Hepatocyte (in vitro differentiated cells): ENCODE measurements at regions not wholly inside any gene's neighbourhood (a gene's known extent, or its start where the extent isn't known, plus 50 kb on each side); places are given as distances from the start of the nearest gene placed in this dataset.

Experiments
- DNase-seq: peaks from one replicate; pipeline ENCODE4 v3.0.0-alpha.2; 2016; ENCODE audit warnings: low spot score
- H2AFZ ChIP-seq: fragments of 200-600 bp; sonication (generic); 2 replicates; pipeline ENCODE4 v1.6.0; 2016; ENCODE audit warnings: antibody characterized with exemption, mild to moderate bottlenecking
- H3K27ac ChIP-seq: fragments of 200-600 bp; sonication (generic); 2 replicates; pipeline ENCODE4 v1.5.1; 2016; ENCODE audit warnings: mild to moderate bottlenecking
- H3K27me3 ChIP-seq: fragments of 200-600 bp; sonication (generic); 2 replicates; pipeline ENCODE4 v1.6.1; 2016
- H3K36me3 ChIP-seq: fragments of 200-600 bp; sonication (generic); replicated peaks from 2 replicates; pipeline ENCODE4 v1.5.1; 2016; ENCODE audit warnings: low read depth; ENCODE audit not compliant: insufficient read depth
- H3K4me1 ChIP-seq: fragments of 200-600 bp; sonication (generic); 2 replicates; pipeline ENCODE4 v1.5.1; 2016; ENCODE audit warnings: mild to moderate bottlenecking, moderate library complexity; ENCODE audit not compliant: insufficient read depth
- H3K4me2 ChIP-seq: fragments of 200-600 bp; sonication (generic); 2 replicates; pipeline ENCODE4 v1.6.0; 2016
- H3K4me3 ChIP-seq: fragments of 200-600 bp; sonication (generic); 2 replicates; pipeline ENCODE4 v1.5.1; 2016; ENCODE audit warnings: mild to moderate bottlenecking
- H3K79me2 ChIP-seq: fragments of 200-600 bp; sonication (generic); 2 replicates; pipeline ENCODE4 v1.6.0; 2017; ENCODE audit warnings: mild to moderate bottlenecking
- H3K9me2 ChIP-seq: fragments of 200-600 bp; sonication (generic); replicated peaks from 2 replicates; pipeline ENCODE4 v1.6.0; 2017; ENCODE audit warnings: mild to moderate bottlenecking; ENCODE audit not compliant: insufficient read depth
- H3K9me3 ChIP-seq: fragments of 200-600 bp; sonication (generic); 2 replicates; pipeline ENCODE4 v1.5.1; 2016; ENCODE audit warnings: low read depth, mild to moderate bottlenecking
- H4K20me1 ChIP-seq: fragments of 200-600 bp; sonication (generic); 2 replicates; pipeline ENCODE4 v1.6.0; 2016; ENCODE audit warnings: mild to moderate bottlenecking; ENCODE audit not compliant: insufficient read depth, poor library complexity, severe bottlenecking
- EZH2 ChIP-seq: fragments of 200-600 bp; sonication (generic); IDR thresholded peaks from 2 replicates; pipeline ENCODE4 v1.6.1; 2016; ENCODE audit warnings: antibody characterized with exemption, mild to moderate bottlenecking, borderline replicate concordance
- EZH2phosphoT487 ChIP-seq: fragments of 200-600 bp; sonication (generic); IDR thresholded peaks from one replicate; pipeline ENCODE4 v1.6.1; 2018; ENCODE audit warnings: antibody characterized with exemption, mild to moderate bottlenecking, low read depth, moderate library complexity; ENCODE audit not compliant: unreplicated experiment, severe bottlenecking
- WGBS: methylation state at CpG from one replicate; pipeline ENCODE4 v1.1.6; 2016; ENCODE audit warnings: low lambda C conversion rate; ENCODE audit errors: missing lambda C conversion rate; 5-methylcytosine and 5-hydroxymethylcytosine counted together
- TF ChIP-seq, protein P1 (sequence below): fragments of 200-600 bp; sonication (generic); IDR thresholded peaks from 2 replicates; pipeline ENCODE4 v1.5.1; 2016; ENCODE audit warnings: antibody characterized with exemption, mild to moderate bottlenecking; ENCODE audit not compliant: poor library complexity

DNA sequence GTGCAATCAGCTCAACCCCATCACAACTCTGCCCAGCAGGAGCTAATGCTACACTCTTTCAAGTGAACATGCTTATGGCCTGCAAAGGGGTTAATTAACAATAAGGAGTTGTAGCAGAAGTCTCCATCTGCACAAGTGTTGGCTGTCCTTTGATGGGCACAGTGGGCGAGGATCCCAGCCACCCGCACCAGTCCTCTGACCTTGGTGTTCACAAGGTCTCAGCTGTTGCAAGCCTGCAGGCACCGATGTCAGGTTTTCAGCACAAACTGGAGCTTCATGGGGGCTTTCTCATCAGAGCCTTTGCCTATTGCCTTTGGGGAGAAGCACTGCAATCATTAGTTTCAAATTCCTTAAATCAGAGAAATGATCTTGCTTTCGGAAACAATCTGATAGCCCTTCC, 60.9 kb upstream of the TMEM178A start:
- no peak overlapping the region for H3K27ac ChIP-seq
- H3K36me3 ChIP-seq = no peaks in the 10 kb centered on the region
- H3K4me2 ChIP-seq = no peak overlapping the region
- H3K27me3 ChIP-seq = no peaks in the 10 kb centered on the region
- no peak overlapping the region for H3K4me3 ChIP-seq
- TF ChIP-seq, protein P1, sequence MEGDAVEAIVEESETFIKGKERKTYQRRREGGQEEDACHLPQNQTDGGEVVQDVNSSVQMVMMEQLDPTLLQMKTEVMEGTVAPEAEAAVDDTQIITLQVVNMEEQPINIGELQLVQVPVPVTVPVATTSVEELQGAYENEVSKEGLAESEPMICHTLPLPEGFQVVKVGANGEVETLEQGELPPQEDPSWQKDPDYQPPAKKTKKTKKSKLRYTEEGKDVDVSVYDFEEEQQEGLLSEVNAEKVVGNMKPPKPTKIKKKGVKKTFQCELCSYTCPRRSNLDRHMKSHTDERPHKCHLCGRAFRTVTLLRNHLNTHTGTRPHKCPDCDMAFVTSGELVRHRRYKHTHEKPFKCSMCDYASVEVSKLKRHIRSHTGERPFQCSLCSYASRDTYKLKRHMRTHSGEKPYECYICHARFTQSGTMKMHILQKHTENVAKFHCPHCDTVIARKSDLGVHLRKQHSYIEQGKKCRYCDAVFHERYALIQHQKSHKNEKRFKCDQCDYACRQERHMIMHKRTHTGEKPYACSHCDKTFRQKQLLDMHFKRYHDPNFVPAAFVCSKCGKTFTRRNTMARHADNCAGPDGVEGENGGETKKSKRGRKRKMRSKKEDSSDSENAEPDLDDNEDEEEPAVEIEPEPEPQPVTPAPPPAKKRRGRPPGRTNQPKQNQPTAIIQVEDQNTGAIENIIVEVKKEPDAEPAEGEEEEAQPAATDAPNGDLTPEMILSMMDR = no peak
- no peak for TF ChIP-seq EZH2phosphoT487
- no peak for TF ChIP-seq EZH2
- WGBS = 94% methylated on average over 4 of the region's 4 CpGs
- H3K9me3 ChIP-seq = no peaks in the 10 kb centered on the region
- H3K79me2 ChIP-seq = no peaks in the 10 kb centered on the region
- no peak for DNase-seq
- no peaks in the 10 kb centered on the region for H3K4me1 ChIP-seq
- no peak overlapping the region for H2AFZ ChIP-seq
- no peaks in the 10 kb centered on the region for H4K20me1 ChIP-seq
- no peaks in the 10 kb centered on the region for H3K9me2 ChIP-seq

DNA sequence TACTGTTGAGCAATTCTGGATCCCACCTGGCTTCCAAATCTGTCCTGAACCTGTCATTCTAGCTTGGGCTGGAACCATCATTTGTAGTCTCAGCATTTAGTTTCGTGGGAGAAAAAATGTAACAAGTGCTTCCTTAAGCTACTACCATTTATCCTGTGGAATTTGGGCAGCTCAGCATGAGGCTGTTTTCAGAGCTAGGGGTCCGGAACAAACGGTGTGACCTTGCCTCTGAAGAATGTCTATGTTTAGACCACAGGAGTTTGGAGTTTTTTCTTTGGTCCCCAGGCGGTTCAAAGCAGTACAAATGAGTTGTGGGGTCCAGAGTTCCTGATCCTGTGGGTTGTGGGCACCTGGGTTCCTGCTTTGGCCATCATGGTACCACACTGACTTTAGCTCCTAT, 59.1 kb upstream of the TMEM178A start:
- H3K27ac ChIP-seq = no peak overlapping the region
- WGBS = 64% methylated on average over 4 of the region's 4 CpGs
- DNase-seq = no peak
- H3K9me2 ChIP-seq = no peaks in the 10 kb centered on the region
- no peaks in the 10 kb centered on the region for H3K9me3 ChIP-seq
- no peaks in the 10 kb centered on the region for H4K20me1 ChIP-seq
- no peak for TF ChIP-seq EZH2phosphoT487
- TF ChIP-seq, protein P1 = no peak
- no peak for TF ChIP-seq EZH2
- H3K79me2 ChIP-seq = no peaks in the 10 kb centered on the region
- H3K4me1 ChIP-seq = no peaks in the 10 kb centered on the region
- H3K4me2 ChIP-seq = no peak overlapping the region
- H3K4me3 ChIP-seq = no peak overlapping the region
- H2AFZ ChIP-seq = no peak overlapping the region
- H3K27me3 ChIP-seq = no peaks in the 10 kb centered on the region
- no peaks in the 10 kb centered on the region for H3K36me3 ChIP-seq

DNA sequence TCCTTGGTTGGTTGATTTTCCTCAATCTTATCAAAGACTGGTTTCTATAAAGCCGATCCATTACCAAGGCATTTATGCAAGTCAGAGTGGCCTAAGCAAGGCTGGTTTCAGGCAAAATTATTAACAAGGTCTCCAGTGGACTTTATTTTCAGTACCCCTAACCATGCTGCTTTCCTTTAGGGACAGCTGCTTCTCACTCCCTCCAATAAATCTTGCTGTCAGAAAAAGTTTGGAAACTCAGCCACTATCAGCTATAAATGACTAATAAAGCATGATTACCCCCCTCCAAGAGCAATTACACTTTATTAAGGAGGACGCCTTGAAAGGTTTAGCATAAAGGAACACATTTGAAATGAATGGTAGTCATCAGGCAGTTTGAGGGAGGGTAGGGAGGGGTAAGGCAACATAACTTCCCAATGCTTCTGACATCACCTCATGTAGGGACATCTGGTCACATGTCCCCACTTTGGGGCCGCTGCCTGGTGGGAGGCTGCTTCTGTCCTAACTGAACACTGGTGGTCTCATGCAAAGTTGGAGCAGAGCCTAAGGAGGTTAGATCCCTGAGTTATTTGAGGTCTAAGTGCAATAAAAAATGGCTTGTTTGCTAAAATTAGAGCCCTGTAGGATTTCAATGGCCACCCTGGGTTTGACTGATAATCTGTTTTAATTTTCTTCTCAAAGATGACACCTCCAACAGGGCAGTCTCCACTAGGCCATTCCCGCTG, 58.0 kb upstream of the TMEM178A start:
- Histone ChIP-seq H4K20me1 (no peaks in the 10 kb centered on the region), H3K9me3 (no peaks in the 10 kb centered on the region), H3K79me2 (no peaks in the 10 kb centered on the region), H2AFZ (no peak overlapping the region), H3K9me2 (no peaks in the 10 kb centered on the region), H3K27ac (no peak overlapping the region), H3K36me3 (no peaks in the 10 kb centered on the region), H3K4me3 (no peak overlapping the region), H3K27me3 (no peaks in the 10 kb centered on the region), H3K4me1 (no peaks in the 10 kb centered on the region), H3K4me2 (no peak overlapping the region)
- no peak for TF ChIP-seq EZH2phosphoT487
- whole genome bisulfite sequencing = 88% methylated on average over 4 of the region's 4 CpGs
- DNase-seq = no peak

DNA sequence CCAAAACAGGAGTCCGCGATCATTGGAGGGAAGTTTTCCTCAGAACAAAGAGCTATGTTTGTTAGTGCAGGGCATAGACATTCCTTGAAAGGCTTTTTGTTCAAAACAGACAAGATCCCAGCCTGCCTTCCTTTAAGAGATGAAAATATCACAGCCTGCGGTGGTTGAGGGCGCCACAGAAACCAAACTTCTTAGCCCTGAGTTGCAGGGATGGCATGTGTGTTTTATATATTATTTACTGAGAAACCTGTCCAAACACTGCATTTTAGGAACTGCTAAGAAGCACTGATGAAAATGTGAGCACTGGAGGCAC, 57.5 kb upstream of the TMEM178A start:
- H3K4me3 ChIP-seq = no peak overlapping the region
- H4K20me1 ChIP-seq = no peaks in the 10 kb centered on the region
- no peaks in the 10 kb centered on the region for H3K4me1 ChIP-seq
- DNase-seq = no peak
- H3K9me2 ChIP-seq = no peaks in the 10 kb centered on the region
- no peaks in the 10 kb centered on the region for H3K36me3 ChIP-seq
- H3K79me2 ChIP-seq = no peaks in the 10 kb centered on the region
- no peak overlapping the region for H2AFZ ChIP-seq
- H3K27ac ChIP-seq = no peak overlapping the region
- WGBS = 98% methylated on average over 4 of the region's 4 CpGs
- TF ChIP-seq, protein P1 = no peak
- TF ChIP-seq EZH2 = no peak
- no peak for TF ChIP-seq EZH2phosphoT487
- H3K27me3 ChIP-seq = no peaks in the 10 kb centered on the region
- no peak overlapping the region for H3K4me2 ChIP-seq
- no peaks in the 10 kb centered on the region for H3K9me3 ChIP-seq
